HG03442 (cell line): ENCODE measurements at regions not wholly inside any gene's neighbourhood (a gene's known extent, or its start where the extent isn't known, plus 50 kb on each side); places are given as distances from the start of the nearest gene placed in this dataset.
"Not testable (repeated sequence)": the region's sequence is repeated elsewhere in the genome, so short reads cannot be mapped to it uniquely, and the experiment has no call there.

Source experiments
- ATAC-seq: cut with Tn5 transposase; IDR thresholded peaks from one replicate; pipeline ENCODE4 v1.9.1; 2021; ENCODE audit warnings: mild to moderate bottlenecking, moderate library complexity; ENCODE audit not compliant: unreplicated experiment

DNA sequence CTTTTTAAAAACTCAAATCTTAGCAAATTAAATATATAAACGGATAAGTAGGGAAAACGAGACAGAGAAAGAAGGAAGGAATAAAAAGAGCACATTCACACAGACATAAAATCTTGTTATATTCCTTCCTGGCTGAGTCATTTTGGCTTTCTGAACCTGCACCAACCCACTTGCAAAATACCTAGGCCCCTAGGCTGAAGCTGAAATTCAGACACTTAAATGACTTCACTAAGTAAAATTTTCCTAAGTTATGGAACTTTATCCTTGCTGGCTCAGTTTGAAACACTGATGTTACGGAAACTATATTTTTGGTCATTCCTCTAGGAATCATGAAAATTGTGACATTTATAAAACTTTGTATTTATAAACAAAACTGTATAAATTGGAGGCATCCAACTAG is 462.8 kb upstream of the NFIA start:
- no peak for ATAC-seq

DNA sequence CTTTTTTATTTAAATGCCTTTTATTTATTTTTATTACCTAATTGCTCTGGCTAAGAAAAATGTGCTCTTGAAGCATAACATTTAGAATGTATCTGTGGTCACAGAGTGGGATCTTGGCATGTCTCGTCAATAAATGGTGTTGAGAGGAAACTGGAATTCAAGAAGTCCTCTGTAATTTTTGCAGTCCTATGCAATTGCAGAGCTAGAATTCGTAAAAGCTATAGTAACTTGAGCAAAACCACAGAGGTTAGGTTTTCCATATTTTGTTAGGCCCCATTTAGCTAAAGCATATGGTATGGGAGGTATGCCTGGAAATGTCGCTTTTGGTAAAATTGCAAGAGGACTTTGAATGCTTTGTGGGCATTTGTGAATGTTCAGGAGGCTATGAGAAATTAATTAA is 466.7 kb upstream of the NFIA start:
- no peak for ATAC-seq

DNA sequence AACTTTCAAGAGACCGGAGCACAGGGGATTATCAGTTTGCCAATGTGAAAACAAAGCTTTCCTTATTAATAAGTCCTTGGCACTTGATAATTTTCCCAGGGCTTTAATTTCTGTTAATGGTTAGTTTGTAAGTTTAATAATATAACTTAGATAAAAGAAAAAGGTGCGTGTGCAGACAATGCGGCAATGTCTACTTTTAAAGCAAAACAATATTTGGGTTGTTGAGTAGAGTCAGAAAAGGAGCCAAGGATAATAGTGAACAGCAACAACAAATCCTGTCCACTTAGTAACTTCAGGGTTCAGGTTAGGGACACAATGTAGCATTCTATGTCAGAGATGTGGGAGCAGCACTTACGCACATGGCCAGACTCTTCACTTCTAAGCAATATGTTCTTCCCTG is 469.6 kb upstream of the NFIA start:
- no peak for ATAC-seq

DNA sequence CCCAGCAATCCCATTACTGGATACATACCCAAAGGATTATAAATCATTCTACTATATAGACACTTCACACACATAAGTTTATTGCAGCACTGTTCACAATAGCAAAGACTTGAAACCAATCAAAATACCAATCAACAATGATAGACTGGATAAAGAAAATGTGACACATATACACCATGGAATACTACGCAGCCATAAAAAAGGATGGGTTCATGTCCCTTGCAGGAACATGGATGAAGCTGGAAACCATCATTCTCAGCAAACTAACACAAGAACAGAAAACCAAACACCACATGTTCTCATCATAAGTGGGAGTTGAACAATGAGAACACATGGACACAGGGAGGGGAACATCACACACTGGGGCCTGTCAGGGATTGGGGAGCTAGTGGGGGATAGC is 475.4 kb upstream of the NFIA start:
- ATAC-seq, result not testable (repeated sequence)

DNA sequence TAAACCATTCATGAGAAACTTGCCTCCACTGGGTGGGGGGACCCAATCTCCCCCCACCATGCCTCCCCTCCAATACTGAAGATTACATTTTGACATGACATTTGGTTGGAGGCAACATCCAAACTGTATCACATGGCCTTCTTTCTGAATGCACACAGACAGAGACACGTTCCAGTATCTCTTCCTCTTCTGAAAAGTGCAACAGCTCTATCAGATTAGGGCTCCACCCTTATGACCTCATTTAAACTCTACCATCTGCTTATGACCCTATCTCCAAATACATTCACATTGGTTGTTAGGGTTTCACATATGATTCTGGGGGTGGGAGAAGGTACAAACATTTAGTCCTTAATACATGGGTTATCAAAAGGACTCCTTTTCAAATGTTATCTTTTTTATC is 481.8 kb upstream of the NFIA start:
- no peak for ATAC-seq

DNA sequence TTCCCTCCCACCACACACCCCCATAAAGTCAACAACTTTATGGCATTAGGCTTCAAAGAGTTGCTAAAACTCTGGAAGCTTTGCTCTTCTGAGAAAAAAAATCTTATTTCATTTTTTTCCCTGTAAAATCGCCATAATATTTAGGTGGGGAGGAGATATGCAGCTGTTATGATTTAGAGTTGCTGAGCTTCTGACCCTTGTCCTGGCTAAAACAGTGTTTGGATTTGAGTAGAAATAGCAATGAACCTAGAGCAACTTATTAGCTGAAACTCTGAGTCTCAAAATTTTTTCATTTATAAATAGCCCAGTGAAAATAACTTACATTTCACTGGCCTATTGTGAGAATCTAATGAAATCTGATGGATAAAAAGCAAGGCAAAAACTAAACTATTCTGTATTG is 482.8 kb upstream of the NFIA start:
- no peak for ATAC-seq

DNA sequence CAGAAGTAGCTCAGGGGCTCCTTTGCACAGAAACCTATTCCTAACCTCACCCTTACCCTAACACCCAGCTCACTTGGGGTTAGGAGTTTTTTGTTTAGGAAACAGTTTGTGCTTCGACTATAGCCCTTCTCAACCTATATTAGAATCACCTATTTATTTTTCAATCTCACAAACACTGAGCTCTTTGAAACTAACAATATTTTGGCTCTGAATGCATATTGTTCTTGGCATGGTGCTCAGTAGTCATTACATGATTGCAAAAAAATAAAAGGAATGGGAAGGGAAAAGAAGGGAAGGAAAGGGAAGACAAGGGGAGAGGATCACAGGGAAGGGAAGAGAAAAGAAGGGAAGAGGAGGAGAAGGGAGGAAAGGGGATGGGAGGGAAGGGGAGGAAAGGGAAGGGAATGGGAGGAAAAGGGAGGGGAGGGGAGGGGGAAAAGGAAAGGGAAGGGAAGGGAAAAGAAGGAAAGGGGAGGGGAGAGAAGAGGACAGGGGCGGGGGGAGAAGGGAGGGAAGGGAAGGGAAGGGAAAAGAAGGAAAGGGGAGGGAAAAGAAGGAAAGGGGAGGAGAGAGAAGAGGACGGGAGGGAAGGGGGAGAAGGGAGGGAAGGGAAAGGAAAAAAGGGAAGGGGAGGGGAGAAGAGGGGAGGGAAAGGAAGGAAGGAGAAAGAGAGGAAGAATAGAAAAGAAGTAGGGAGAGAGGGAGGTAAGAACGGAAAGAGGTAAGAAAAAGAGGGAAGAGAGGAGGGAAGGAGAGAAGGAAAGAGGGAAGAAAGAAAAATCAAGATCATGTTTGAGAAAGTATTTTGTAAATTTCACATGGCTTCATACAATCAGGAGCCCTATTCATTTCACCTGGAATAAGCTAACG is 484.1 kb upstream of the NFIA start:
- ATAC-seq, result no peak

DNA sequence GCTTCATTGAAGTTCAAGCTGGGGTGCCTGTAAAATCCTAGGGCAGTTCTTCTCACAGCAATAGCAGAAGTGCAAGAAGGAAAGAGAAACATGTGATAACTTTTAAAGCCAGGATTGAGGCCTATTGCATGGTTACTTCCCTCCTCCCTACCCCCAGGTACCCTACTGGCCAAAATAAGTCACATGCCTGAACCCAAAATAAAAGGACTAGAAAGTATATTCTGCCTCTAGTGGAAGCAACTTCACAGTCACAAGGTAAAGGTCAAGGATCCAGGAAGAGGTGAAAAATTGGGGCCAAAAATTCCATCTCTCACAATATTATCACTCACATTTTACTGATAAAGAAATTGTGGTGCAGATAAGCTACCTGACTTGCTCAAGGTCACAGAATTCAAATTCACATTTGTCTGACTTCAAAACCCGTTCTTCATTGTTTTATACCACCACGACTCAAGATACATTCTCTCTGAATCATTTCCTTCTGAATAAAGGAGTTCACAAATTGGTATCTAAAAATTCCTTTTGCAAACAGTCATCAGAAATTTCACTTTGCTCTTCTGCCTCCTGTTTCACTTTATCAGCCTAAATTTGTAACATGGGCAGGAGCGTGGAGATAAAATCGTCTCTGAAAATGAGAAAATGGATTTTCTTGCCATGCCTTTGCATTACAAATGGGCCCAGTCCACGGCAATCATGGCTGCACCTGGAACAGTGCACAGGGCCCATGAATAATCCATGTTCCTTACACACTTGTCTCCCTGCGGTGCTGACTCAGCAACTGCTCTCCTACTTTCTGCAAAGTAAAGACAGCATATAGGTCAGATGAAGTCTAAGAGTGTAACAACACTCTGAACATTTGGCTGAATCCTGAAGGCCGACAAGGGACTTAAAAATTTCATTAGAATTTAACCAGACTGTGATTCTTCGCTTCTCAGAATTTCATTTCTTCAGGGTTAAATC is 485.3 kb upstream of the NFIA start:
- no peak for ATAC-seq

DNA sequence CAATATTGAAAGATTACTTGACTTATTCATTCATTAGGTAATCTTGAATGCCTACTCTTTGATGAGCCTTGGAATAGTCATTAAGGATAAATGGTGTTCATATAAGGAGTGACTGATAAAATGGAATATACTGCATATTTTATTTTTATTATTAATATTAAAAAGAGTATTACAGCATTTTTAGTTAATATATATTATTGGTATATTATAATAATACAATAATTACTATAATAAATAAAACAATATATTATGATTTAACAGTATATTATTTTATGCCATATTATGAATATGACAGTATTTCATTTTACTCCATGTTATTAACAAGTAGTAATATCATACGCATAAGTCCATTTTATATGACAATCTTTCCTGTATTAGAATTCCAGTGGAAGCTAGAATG is 490.8 kb upstream of the NFIA start:
- no peak for ATAC-seq

DNA sequence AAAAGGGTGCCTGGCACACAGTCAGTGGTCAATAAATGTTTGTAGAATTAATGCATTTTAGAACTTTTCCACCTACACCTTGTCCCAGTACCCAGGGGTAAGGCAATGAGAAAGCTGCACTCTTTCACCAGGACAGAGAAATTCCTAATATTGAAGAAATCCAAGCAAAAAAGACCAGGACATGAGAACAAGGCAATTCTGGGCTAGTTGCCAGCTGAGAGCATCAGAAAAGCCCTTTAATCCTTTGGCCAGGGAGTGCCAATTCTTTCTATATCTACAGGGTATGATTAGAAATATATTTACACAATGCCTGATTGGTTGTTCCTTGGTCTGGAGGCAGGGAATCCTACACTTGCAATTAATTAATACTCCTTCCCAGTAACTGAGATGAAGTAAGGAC is 492.4 kb upstream of the NFIA start:
- no peak for ATAC-seq

DNA sequence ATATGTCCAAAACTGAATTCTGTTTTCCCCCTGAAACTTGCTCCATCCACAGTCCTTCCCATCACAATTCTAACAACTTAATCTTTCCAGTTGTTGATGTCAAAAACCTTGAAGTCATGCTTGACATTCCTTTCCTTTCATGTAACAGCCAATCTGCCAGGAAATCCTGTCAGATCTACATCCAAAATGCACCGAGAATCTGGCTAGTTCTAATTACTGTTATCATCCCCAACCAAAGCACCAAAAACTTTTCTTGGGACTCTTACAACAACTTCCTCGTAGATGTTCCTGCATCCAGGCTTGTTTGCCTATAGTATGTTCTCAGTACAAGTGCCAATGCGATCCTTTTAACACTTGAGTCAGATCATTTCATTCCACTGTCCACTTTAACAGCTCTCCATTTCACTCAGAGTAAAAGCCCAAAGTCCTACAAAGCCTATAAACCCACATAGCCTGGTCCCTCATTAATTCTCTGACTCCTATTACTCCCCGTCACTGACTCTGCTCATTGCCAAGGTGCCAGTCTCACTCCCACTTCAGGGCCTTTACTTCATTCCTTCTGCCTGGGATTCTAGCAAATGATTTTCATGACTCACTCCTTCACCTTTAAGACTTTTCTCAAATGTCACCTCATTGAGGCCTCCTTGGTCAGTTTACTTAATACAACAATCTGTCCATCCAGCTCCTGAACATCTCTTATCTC is 493.2 kb upstream of the NFIA start:
- ATAC-seq, result no peak

DNA sequence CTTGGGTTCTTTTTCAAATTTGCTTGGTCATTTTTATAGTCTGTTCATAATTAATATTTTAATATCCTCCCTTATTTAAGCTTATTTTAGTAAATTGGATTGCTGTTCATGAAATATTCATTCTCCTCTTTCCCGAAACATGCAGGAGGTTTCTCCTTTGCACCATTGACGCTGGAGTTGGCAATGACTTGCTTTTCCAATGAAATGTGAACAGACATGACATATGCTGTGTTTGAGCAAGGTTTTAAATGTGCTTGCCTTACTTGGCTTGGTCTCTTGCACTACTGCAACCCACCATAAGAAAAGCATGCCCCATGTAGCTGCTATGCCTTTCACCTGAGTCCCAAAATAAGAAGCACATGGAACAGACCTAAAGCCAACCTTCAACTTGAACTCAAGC is 498.0 kb upstream of the NFIA start:
- ATAC-seq, result no peak

DNA sequence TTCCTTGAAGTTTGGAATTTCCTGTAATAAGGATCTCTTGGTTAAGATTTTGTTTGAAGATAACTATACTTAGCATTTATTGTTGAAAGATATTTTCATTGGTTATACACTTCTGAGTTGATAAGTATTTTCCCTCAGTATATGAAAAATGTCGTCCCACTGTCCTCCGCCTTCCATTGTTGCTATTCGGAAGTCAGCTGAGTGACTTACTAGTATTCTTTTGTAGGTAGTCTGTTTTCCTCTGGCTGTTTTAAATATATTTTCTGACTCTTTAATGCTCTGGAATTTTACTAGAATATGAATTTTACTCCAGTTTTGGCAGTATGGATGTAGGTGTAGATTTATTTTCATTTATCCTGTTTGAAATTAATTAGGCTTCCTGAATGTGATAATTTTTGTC is 498.7 kb upstream of the NFIA start:
- ATAC-seq, result no peak

DNA sequence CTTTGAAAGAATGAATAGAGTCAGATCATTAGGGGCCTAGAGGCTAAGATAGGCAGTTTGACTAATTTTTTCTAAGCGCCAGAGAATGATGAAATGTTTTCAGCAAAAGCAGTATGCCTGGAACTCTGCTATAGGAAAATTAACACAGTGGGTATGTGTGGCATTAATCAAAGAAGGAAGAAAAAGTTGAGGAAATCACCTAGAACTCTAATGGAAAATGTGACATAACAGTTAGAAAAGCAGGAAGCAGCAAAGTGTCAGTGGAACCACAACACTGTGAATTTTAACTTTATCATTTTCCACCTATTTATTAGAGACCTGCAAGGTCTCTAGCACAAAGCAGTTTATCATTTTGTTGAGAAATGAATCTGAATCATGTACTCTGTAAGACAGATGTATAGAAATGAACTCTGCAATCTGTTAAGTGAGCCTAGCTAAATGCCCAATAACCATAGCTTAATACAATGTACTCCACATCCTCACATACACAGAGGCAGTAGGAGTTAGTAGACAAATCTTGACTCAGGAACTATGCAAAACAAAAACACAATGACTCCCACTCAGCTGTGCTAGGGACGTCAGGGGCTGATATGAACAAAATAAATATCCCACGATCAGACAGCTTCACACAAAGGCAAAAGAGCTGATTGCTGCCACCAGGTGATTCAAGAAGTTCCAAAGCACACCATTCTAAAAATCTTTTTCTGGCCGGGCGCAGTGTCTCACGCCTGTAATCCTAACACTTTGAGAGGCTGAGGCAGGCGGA is 500.7 kb upstream of the NFIA start:
- ATAC-seq, result no peak

DNA sequence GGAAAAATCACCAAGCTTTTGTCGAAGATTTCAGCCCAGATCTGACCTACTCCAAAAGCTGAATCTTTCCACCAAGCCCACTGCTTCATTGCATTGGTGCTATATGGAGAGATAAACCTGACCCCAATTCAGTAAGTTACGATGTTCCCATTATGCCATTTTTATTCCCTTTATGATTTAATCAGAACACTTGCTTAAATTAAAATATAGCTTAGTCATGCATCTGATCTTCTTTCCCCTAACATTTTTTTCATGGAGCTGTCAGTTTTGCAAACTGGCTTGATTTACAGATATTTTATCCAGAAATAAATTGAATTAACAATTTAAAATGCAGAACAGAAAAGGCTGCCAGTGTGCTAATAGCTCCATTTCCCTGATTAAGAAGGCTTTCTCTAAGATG is 503.5 kb upstream of the C1orf87 start:
- ATAC-seq, result no peak

DNA sequence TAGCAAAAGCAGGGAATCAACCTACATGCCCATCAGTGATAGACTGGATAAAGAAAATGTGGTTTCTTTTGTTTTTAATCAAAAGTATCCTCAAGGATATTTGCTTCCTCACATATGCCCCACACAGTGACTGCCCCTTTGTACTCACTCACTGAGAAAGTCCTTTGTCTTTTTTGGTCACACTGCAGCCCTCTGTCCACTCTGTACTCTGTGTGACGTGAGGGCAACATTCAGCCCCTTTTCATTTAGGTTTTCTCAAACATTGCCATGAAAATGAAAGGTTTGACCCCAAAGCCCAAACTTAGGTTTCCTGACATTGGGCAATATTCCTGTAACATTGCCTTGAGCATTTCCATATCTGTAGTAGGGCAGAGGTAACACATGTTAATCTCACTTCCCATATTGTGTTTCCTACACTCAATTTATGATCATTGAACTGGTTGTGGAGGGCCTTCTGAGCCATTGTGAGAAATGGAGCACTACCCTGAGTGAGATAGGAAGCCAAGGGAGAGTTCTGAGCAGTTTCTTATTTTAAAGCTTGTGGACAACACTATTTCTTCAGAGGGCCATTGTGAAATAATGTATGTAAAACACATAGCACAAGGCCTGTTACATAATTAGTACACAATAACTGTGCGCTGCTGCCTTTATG is 501.9 kb upstream of the C1orf87 start:
- ATAC-seq, result no peak

DNA sequence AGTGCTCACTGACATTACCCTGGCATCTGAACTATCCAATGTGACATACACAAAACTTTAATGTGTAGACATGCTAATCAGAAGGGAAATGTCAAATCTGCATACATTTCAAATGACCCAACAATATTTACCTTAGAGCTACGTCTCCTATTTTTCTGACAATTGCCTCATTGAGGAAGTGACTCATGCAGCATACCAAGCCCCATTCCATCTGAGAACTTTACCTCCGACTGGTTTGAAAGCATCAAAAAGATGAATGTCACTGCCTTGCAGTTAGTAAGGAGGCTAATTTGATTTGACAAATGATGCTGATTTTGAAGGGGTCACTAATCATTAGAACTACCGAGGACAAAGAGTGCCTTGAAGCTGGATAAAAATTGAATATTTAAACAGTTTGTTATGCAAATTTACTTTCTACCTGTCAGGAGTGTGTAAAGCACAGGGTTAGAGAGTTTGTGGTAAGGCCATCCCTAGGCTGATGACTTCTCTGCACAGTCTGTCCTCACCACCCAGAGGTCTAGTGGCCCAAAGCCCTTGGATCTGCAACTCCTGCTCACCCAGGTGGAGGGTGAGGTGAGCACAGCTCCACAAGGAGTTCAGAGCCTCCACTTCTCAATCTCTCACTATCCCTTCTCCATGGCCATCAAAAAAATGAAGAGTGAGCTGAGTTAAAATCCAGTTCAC is 500.3 kb upstream of the C1orf87 start:
- no peak for ATAC-seq

DNA sequence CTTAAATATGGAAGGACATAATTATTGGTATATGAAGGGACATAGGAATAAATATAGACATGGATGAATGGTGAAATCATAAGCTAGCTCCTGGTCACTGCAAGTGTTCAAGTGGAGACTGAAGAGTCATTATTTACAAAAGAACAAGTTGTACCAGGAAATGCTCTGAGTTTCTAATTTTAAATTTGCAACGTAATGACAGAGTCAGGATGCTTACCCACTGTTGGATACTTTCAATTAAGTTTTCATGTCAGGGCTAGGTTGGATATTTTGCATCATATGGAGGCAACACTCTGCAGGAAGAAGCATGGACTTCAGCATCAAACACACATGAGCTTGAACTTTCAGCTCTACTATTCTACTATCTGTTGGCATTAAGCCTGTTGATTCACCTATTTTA is 499.6 kb upstream of the C1orf87 start:
- ATAC-seq, result no peak

DNA sequence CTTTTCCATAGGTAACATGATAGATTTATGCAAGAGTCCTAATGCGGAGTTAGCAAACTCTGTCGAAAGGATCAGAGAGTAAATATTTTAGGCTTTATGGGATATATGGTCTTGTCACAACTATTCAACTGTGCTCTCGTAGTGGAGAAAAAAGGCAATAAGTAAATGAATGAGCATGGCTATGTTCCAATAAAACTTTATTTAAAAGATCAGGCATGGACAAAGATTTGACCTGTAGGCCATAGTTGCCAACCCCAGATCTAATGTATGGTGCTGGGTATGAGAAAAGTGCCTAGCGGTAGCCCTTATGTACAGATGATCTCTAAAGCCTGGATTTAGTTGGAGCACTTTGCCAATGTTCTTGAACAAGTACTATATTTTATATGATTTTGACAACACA is 498.8 kb upstream of the C1orf87 start:
- no peak for ATAC-seq

DNA sequence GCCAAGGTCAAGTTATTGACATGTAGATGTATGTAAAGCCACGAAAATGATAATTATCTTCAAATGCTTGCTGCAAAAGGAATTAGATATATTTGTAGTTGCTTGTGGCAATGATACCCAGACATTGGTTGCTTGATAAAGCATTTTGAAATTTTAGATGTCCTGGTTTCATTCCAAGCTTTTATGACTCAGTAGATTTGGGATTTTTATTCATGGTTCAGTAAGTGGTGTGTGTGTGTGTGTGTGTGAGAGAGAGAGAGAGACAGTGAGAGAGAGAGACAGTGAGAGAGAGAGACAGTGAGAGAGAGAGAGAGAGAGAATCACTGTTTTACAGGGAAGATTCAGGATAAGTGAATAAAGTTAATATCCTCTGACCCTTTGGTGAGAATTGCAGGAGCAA is 498.2 kb upstream of the C1orf87 start:
- no peak for ATAC-seq
